Spleen (tissue), 11 donors: ENCODE measurements at regions not wholly inside any gene's neighbourhood (a gene's known extent, or its start where the extent isn't known, plus 50 kb on each side); places are given as distances from the start of the nearest gene placed in this dataset.
"Not testable (repeated sequence)": the region's sequence is repeated elsewhere in the genome, so short reads cannot be mapped to it uniquely, and the experiment has no call there.

ENCODE experiments used
- DNase-seq: peaks from one replicate; pipeline ENCODE4 v3.0.0-alpha.2; 2020
- H3K27ac ChIP-seq, 8 donors: fragments of 200-600 bp; sonication (generic) in 7 of 8; 1 replicate in 4 of 8; 2 replicates in 4 of 8; pipeline versions ENCODE4 v1.5.0 to v1.8.0; 2016 to 2021; ENCODE audit warnings: inconsistent platforms in 4 of 8, mild to moderate bottlenecking in 4 of 8, moderate library complexity in 1 of 8
- H3K27me3 ChIP-seq, 7 donors: fragments of 200-600 bp; sonication (generic) in 6 of 7; replicated peaks in 1 of 7; 1 replicate in 4 of 7; 2 replicates in 3 of 7; pipeline versions ENCODE4 v1.5.0 to v1.8.0; 2016 to 2021; ENCODE audit warnings: inconsistent platforms in 3 of 7, mild to moderate bottlenecking in 1 of 7
- H3K36me3 ChIP-seq, 6 donors: fragments of 200-600 bp; sonication (generic) in 5 of 6; 1 replicate in 4 of 6; 2 replicates in 2 of 6; pipeline versions ENCODE4 v1.5.0 to v1.8.0; 2016 to 2021; ENCODE audit warnings: inconsistent platforms in 2 of 6
- H3K4me1 ChIP-seq, 6 donors: fragments of 200-600 bp; sonication (generic) in 5 of 6; 1 replicate in 3 of 6; 2 replicates in 3 of 6; pipeline versions ENCODE4 v1.5.0 to v1.8.0; 2016 to 2021; ENCODE audit warnings: inconsistent platforms in 3 of 6
- H3K4me3 ChIP-seq, 8 donors: fragments of 200-600 bp; sonication (generic) in 7 of 8; 1 replicate in 4 of 8; 2 replicates in 4 of 8; pipeline versions ENCODE4 v1.5.0 to v1.8.0; 2016 to 2021; ENCODE audit warnings: inconsistent platforms in 4 of 8, mild to moderate bottlenecking in 4 of 8, moderate library complexity in 2 of 8
- H3K9me3 ChIP-seq, 8 donors: fragments of 200-600 bp; sonication (generic) in 7 of 8; 1 replicate in 4 of 8; 2 replicates in 4 of 8; pipeline versions ENCODE4 v1.5.0 to v1.8.0; 2016 to 2021; ENCODE audit warnings: inconsistent platforms in 4 of 8
- POLR2A ChIP-seq, 3 donors: fragments of 450-650 bp; IDR thresholded peaks; one replicate each; pipeline ENCODE4 v1.5.1; 2017; ENCODE audit warnings: antibody characterized with exemption in 3 of 3, mild to moderate bottlenecking in 1 of 3
- POLR2AphosphoS5 ChIP-seq, 3 donors: sonication (generic); formaldehyde crosslinking; IDR thresholded peaks; one replicate each; pipeline ENCODE4 v1.5.1; 2017; ENCODE audit warnings: antibody characterized with exemption in 3 of 3
- WGBS, 5 donors: extraction: QIAGEN DNeasy Blood & Tissue Kit in 3 of 5; methylation state at CpG; one replicate each; pipeline versions ENCODE4 v1.1.5 to v1.1.7; 2013 to 2018; 5-methylcytosine and 5-hydroxymethylcytosine counted together
- intact Hi-C: fragments of 100-400 bp; cut with DNase I; formaldehyde crosslinking; loops from one replicate; pipeline ENCODE4 v1.15.0; 2023; ENCODE audit warnings: low total_unique reads
- microRNA-seq, 3 donors: library from miRNA; unstranded; fragments of <30 nt; microRNA quantifications; one replicate each; pipeline versions ENCODE4 to v1.1.0, GENCODE V29; 2019 to 2020
- small RNA-seq, 4 donors: library from RNA; depleted of rRNA; stranded (forward); fragments of <200 nt; gene quantifications; one replicate each; pipeline ENCODE3, GENCODE V24; 2016
- TF ChIP-seq, protein P1 (sequence below), 11 experiments: fragments of 200-600 bp in 7 of 11; fragments of 450-650 bp in 4 of 11; sonication (generic) in 4 of 11; IDR thresholded peaks in 8 of 11; conservative IDR thresholded peaks in 3 of 11; 1 replicate in 7 of 11; 2 replicates in 4 of 11; pipeline versions ENCODE4 v1.4.0 to v1.8.0; 2016 to 2021; ENCODE audit warnings: antibody characterized with exemption in 11 of 11, inconsistent platforms in 4 of 11, mild to moderate bottlenecking in 1 of 11
- donor health status: healthy with polysubstance abuse.
- donor health status: DM: no; HTN: no; CAD: no; lungs with moderate emphysema.
- donor health status: DM: no; HTN: no; CAD: no.
- donor health status: Bipolar disorder and iron deficiency.
- donor health status: healthy.
- donor health status: DM: no; HTN: no; CAD: no.
- donor health status: DM: yes; HTN: yes; CAD: no.

DNA sequence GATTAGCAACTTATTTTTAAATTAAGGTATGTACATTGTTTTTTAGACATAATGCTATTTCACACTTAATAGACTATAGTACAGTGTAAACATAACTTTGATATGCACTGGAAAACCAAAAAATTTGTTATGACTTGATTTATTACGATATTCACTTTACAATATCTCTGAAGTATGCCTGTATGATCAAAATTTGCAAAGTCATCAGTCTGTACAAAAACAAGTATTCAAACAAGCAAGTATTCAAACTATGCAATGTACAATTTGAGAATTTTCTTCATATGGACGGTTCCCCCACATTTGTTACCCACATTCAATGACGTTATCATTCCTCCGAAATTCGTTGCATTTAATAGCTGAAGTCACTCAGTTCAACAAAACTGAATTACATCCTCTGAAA is 147.9 kb downstream of the AVL9 start:
- no peaks in the 10 kb centered on the region for H3K36me3 ChIP-seq
- no peaks in the 10 kb centered on the region for H3K27me3 ChIP-seq
- H3K4me1 ChIP-seq = peaks cover 0 to 16% (median 10%) of the 10 kb centered on the region in 6 donors
- WGBS, 5 donors = 90 to 94% (median 93%) methylated on average over 5 of the region's 5 CpGs
- DNase-seq = no peak
- H3K4me3 ChIP-seq = no peak overlapping the region
- no peak overlapping the region for H3K27ac ChIP-seq
- intact Hi-C loops = no loop called here
- TF ChIP-seq, protein P1, sequence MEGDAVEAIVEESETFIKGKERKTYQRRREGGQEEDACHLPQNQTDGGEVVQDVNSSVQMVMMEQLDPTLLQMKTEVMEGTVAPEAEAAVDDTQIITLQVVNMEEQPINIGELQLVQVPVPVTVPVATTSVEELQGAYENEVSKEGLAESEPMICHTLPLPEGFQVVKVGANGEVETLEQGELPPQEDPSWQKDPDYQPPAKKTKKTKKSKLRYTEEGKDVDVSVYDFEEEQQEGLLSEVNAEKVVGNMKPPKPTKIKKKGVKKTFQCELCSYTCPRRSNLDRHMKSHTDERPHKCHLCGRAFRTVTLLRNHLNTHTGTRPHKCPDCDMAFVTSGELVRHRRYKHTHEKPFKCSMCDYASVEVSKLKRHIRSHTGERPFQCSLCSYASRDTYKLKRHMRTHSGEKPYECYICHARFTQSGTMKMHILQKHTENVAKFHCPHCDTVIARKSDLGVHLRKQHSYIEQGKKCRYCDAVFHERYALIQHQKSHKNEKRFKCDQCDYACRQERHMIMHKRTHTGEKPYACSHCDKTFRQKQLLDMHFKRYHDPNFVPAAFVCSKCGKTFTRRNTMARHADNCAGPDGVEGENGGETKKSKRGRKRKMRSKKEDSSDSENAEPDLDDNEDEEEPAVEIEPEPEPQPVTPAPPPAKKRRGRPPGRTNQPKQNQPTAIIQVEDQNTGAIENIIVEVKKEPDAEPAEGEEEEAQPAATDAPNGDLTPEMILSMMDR (IDR thresholded peaks at IDR 0.05 in 8 of 11, conservative IDR thresholded peaks at IDR 0.05 in 3 of 11) = no peak
- TF ChIP-seq POLR2A (IDR thresholded peaks at IDR 0.05) = no peak
- TF ChIP-seq POLR2AphosphoS5 (IDR thresholded peaks at IDR 0.05) = no peak
- H3K9me3 ChIP-seq = peaks cover 0 to 4% (median 0%) of the 10 kb centered on the region in 8 donors

DNA sequence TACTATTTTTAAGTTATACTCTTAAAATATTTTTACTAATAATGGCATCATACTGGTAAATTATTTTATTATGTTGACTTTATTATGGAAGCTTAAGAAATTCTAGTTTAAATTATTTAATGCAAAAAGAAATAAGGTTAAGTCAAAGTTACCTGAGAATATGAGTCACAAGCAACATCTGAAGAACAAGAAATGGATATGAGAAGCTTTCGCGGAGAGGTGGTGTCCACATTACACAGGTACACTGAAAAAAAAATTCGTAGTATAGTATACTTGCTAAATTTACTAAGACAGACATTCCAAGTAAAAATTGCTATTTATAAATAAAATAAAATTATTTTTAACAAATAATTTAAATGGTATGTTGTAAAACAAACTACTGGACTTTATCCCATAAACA is 143.8 kb downstream of the AVL9 start:
- H3K4me1 ChIP-seq = peaks cover 0 to 18% (median 12%) of the 10 kb centered on the region in 6 donors
- peaks cover 0 to 4% (median 0%) of the 10 kb centered on the region in 8 donors for H3K9me3 ChIP-seq
- intact Hi-C loops = no loop called here
- peak overlapping the region in 3 of 8 donors; percentile 41 to 54 (median 53) for H3K27ac ChIP-seq
- TF ChIP-seq POLR2AphosphoS5 (IDR thresholded peaks at IDR 0.05) (no peak), POLR2A (IDR thresholded peaks at IDR 0.05) (no peak)
- TF ChIP-seq, protein P1 (IDR thresholded peaks at IDR 0.05 in 8 of 11, conservative IDR thresholded peaks at IDR 0.05 in 3 of 11) = no peak
- 72 to 83% (median 81%) methylated on average over 3 of the region's 3 CpGs for WGBS, 5 donors
- no peak for DNase-seq
- no peaks in the 10 kb centered on the region for H3K36me3 ChIP-seq
- no peak overlapping the region for H3K4me3 ChIP-seq
- H3K27me3 ChIP-seq = no peaks in the 10 kb centered on the region

DNA sequence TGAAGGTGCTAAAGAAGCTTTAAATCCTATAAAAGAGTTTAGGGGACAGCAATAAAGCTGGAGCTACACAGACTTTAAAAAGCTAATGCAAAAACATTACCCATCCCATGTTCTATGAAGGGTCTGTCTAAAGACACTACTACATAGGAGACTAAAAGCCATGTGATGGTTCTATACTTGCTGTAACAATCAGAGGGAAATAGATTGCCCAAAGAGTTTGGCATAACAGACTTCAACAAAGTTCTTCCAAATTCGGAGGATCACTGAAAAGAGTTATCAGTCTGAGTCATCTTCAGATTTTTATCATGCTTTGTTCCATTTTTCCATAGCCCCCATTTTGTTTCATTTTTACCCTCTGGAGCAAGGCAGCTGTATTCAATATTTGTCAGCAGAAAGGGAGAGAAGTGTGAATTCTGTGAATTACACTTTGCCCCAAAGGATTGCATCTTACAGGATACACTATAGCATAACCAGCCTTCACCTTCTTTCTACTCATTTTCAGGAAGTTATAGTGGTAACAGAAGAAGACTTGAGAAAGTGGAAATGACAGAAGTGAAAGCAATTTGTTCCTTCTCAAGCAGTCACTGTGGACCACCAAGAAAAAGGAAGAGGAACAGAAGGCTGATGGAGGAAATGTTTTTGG is 143.3 kb downstream of the AVL9 start:
- 17 to 60% (median 39%) methylated on average over 1 of the region's 1 CpG for WGBS, 5 donors
- DNase-seq, H3K9me3 ChIP-seq, H3K36me3 ChIP-seq, H3K27me3 ChIP-seq, intact Hi-C loops: not testable (repeated sequence)
- Histone ChIP-seq H3K4me3 (peak overlapping the region in 1 of 8 donors; percentile 11), H3K4me1 (peaks cover 0 to 18% (median 12%) of the 10 kb centered on the region in 6 donors), H3K27ac (peak overlapping the region in 5 of 8 donors; percentile 35 to 54 (median 46))

Small RNA genes in the stretch of these regions (microRNA-seq; reads per million reads assigned to microRNA genes)
- gene MIR550A2 (0 reads per million in 3 donors), gene MIR550B2 (0 reads per million in 3 donors)

Small RNA genes in the stretch of these regions (small RNA-seq; reads per million reads assigned to genes)
- gene AC018645.1 (0 reads per million in 4 donors), gene MIR550A2 (0 reads per million in 4 donors), gene RF00322 (0 reads per million in 4 donors)
